IMR-90 (cell line): ENCODE measurements at regions not wholly inside any gene's neighbourhood (a gene's known extent, or its start where the extent isn't known, plus 50 kb on each side); places are given as distances from the start of the nearest gene placed in this dataset.

ENCODE experiments used
- ATAC-seq: fragments of 200-7000 bp; cut with Tn5 transposase; 2 replicates; pipeline ENCODE4 v1.9.1; 2020; ENCODE audit warnings: low read depth, mild to moderate bottlenecking, moderate library complexity
- BruUV-seq: library from RNA; stranded (reverse); fragments of 400-500 nt; replicated peaks from 2 replicates; lab custom pipeline; 2021; lab: Mats Ljungman, UMichigan
- CTCF ChIA-PET: fragments of 300-600 bp; formaldehyde crosslinking; extraction: SDS; loops from one replicate; lab custom pipeline; 2021; ENCODE audit warnings: antibody characterized with exemption; lab: Yijun Ruan, JAX
- POLR2A ChIA-PET: fragments of 300-600 bp; sonication (Branson Sonifier 250); formaldehyde crosslinking; loops from one replicate; lab custom pipeline; 2022; ENCODE audit warnings: antibody characterized with exemption; ENCODE audit not compliant: unreplicated experiment; lab: Charles Lee
- DNase-seq: peaks from one replicate; pipeline ENCODE4 v3.0.0; 2013
- H2AFZ ChIP-seq: replicated peaks from 2 replicates; pipeline ENCODE3; 2013; ENCODE audit warnings: low read length, mild to moderate bottlenecking; ENCODE audit not compliant: poor library complexity
- H2AK5ac ChIP-seq: 2 replicates; pipeline ENCODE4 v1.6.1; 2013; ENCODE audit warnings: low read depth, low read length, inconsistent platforms
- H2AK9ac ChIP-seq: replicated peaks from 2 replicates; pipeline ENCODE3; 2013; ENCODE audit warnings: mild to moderate bottlenecking, low read depth, low read length, moderate library complexity; ENCODE audit not compliant: poor library complexity
- H2BK120ac ChIP-seq: 2 replicates; pipeline ENCODE4 v1.6.1; 2013; ENCODE audit warnings: low read depth, low read length, inconsistent platforms
- H2BK15ac ChIP-seq: 3 replicates; pipeline ENCODE4 v1.6.1; 2013; ENCODE audit warnings: low read depth, low read length, inconsistent platforms
- H2BK20ac ChIP-seq: 2 replicates; pipeline ENCODE4 v1.6.1; 2013; ENCODE audit warnings: low read depth, mild to moderate bottlenecking, inconsistent platforms, low read length, moderate library complexity
- H2BK5ac ChIP-seq: 2 replicates; pipeline ENCODE4 v1.6.1; 2013; ENCODE audit warnings: mild to moderate bottlenecking, low read depth, low read length, inconsistent platforms; ENCODE audit not compliant: poor library complexity, severe bottlenecking
- H3K14ac ChIP-seq: replicated peaks from 2 replicates; pipeline ENCODE4 v1.6.1; 2013; ENCODE audit warnings: low read depth, low read length, inconsistent platforms
- H3K18ac ChIP-seq: 2 replicates; pipeline ENCODE4 v1.6.1; 2013; ENCODE audit warnings: low read depth, low read length, control low read depth
- H3K23ac ChIP-seq: 2 replicates; pipeline ENCODE4 v1.6.1; 2013; ENCODE audit warnings: low read depth, low read length, inconsistent platforms
- H3K27ac ChIP-seq: 2 replicates; pipeline ENCODE4 v1.5.1; 2013; ENCODE audit warnings: mild to moderate bottlenecking, control low read depth, low read length; ENCODE audit not compliant: insufficient read depth
- H3K27me3 ChIP-seq: 2 replicates; pipeline ENCODE4 v1.6.1; 2013; ENCODE audit warnings: low read length; ENCODE audit not compliant: control insufficient read depth, insufficient read depth
- H3K36me3 ChIP-seq: 2 replicates; pipeline ENCODE4 v1.6.1; 2013; ENCODE audit warnings: low read length, mixed read lengths; ENCODE audit not compliant: control insufficient read depth, insufficient read depth
- H3K4ac ChIP-seq: 2 replicates; pipeline ENCODE4 v1.6.1; 2013; ENCODE audit warnings: low read depth, low read length, inconsistent platforms
- H3K4me1 ChIP-seq: 2 replicates; pipeline ENCODE4 v1.6.1; 2013; ENCODE audit warnings: low read length, mixed read lengths; ENCODE audit not compliant: control insufficient read depth, insufficient read depth
- H3K4me2 ChIP-seq: 2 replicates; pipeline ENCODE4 v1.6.1; 2013; ENCODE audit warnings: low read depth, mild to moderate bottlenecking, control low read depth, low read length, moderate library complexity
- H3K4me3 ChIP-seq: 2 replicates; pipeline ENCODE4 v1.5.1; 2013; ENCODE audit warnings: low read depth, mild to moderate bottlenecking, control low read depth, low read length, moderate library complexity; ENCODE audit not compliant: insufficient read depth
- H3K56ac ChIP-seq: 2 replicates; pipeline ENCODE4 v1.6.1; 2013; ENCODE audit warnings: low read length, inconsistent platforms; ENCODE audit not compliant: insufficient read depth; ENCODE audit errors: extremely low read depth
- H3K79me1 ChIP-seq, 2 experiments: 2 replicates each; pipeline ENCODE4 v1.6.1; 2013; ENCODE audit warnings: low read length in 2 of 2, inconsistent platforms in 1 of 2, low read depth in 1 of 2
- H3K9ac ChIP-seq: 2 replicates; pipeline ENCODE4 v1.6.1; 2013; ENCODE audit warnings: low read depth, low read length, control low read depth
- H3K9me1 ChIP-seq: 2 replicates; pipeline ENCODE4 v1.6.1; 2013; ENCODE audit warnings: low read length, inconsistent platforms; ENCODE audit not compliant: insufficient read depth
- H3K9me3 ChIP-seq: 2 replicates; pipeline ENCODE4 v1.6.1; 2013; ENCODE audit warnings: low read length; ENCODE audit not compliant: control insufficient read depth, insufficient read depth
- H4K20me1 ChIP-seq: 2 replicates; pipeline ENCODE4 v1.6.1; 2013; ENCODE audit warnings: low read length, inconsistent platforms; ENCODE audit not compliant: insufficient read depth
- H4K5ac ChIP-seq: 2 replicates; pipeline ENCODE4 v1.6.1; 2013; ENCODE audit warnings: mild to moderate bottlenecking, low read depth, low read length, control low read depth
- H4K8ac ChIP-seq, 2 experiments: 2 replicates each; pipeline ENCODE4 v1.6.1; 2013; ENCODE audit warnings: low read depth in 2 of 2, low read length in 2 of 2, control low read depth in 1 of 2, inconsistent platforms in 1 of 2
- H4K91ac ChIP-seq: 2 replicates; pipeline ENCODE4 v1.6.1; 2013; ENCODE audit warnings: low read depth, low read length, inconsistent platforms; ENCODE audit not compliant: insufficient read depth
- BHLHE40 ChIP-seq: fragments of 150-350 bp; IDR thresholded peaks from 2 replicates; pipeline ENCODE4 v1.6.1; 2016; ENCODE audit warnings: mild to moderate bottlenecking, low read depth, low read length
- CEBPB ChIP-seq: IDR thresholded peaks from 2 replicates; pipeline ENCODE4 v1.6.1; 2012; ENCODE audit warnings: low read depth, low read length, improper control_type of control experiment
- CHD1 ChIP-seq: IDR thresholded peaks from 2 replicates; pipeline ENCODE4 v1.6.1; 2012; ENCODE audit warnings: low read depth, low read length, improper control_type of control experiment
- CTCF ChIP-seq: conservative IDR thresholded peaks from 2 replicates; pipeline ENCODE4 v1.5.1; 2012; ENCODE audit warnings: mild to moderate bottlenecking, low read depth, low read length, improper control_type of control experiment
- MXI1 ChIP-seq: IDR thresholded peaks from 2 replicates; pipeline ENCODE4 v1.6.1; 2012; ENCODE audit warnings: low read depth, mild to moderate bottlenecking, low read length, moderate library complexity, borderline replicate concordance
- NFE2L2 ChIP-seq: fragments of 150-350 bp; IDR thresholded peaks from 2 replicates; pipeline ENCODE4 v1.6.1; 2016; ENCODE audit warnings: low read depth, mild to moderate bottlenecking, low read length
- RAD21 ChIP-seq: IDR thresholded peaks from 2 replicates; pipeline ENCODE4 v1.6.1; 2012; ENCODE audit warnings: low read length, improper control_type of control experiment
- RCOR1 ChIP-seq: IDR thresholded peaks from 2 replicates; pipeline ENCODE4 v1.6.1; 2012; ENCODE audit warnings: mild to moderate bottlenecking, low read length, improper control_type of control experiment; ENCODE audit not compliant: insufficient replicate concordance
- SMC3 ChIP-seq: fragments of 150-350 bp; IDR thresholded peaks from 2 replicates; pipeline ENCODE4 v1.6.1; 2016; ENCODE audit warnings: low read depth, mild to moderate bottlenecking, antibody characterized with exemption, low read length, moderate library complexity
- WGBS, 2 experiments: methylation state at CpG; one replicate each; pipeline versions ENCODE4 v1.1.5 to v1.1.7; 2013; ENCODE audit warnings: missing lambda C conversion rate in 2 of 2; ENCODE audit not compliant: insufficient read length in 1 of 2; ENCODE audit errors: extremely low coverage in 2 of 2; 5-methylcytosine and 5-hydroxymethylcytosine counted together
- dilution Hi-C: fragments of 300-500 bp; cut with HindIII; formaldehyde crosslinking; loops from one replicate; pipeline ENCODE4 v1.14.3; 2018; ENCODE audit warnings: low sequenced_read_pairs; ENCODE audit not compliant: unreplicated experiment
- in situ Hi-C: fragments of 300-500 bp; cut with MboI; formaldehyde crosslinking; loops from 3 replicates; pipeline ENCODE4 v1.14.3; 2019; ENCODE audit warnings: low sequenced_read_pairs, inconsistent platforms, mixed read lengths
- intact Hi-C: fragments of 100-400 bp; cut with micrococcal nuclease; formaldehyde crosslinking; loops from 2 replicates; pipeline ENCODE4 v1.10.0; 2022

DNA sequence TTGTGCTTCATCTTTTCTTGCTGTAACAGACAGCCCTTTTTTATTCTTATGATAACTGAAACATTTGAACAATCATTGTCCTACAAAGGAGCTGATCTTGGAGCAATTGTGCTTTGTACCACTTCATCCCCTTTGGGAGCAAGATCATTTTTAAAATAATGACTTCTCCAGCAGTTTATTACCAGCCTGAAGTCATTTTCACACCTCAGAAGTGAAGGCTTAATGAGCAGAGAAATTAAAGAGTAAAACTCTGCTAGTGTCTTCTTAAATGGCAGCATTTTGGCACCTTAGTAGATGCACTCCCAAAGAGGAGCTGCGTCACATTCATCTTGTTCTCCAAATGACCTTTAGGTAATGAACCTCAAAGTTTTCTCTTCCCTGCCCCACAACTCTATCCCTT lies 439.6 kb upstream of the CAMK1G start:
- ATAC-seq (no peak), DNase-seq (no peak)
- H2BK15ac ChIP-seq: no peak overlapping the region
- no peak for TF ChIP-seq RAD21
- TF ChIP-seq SMC3: no peak
- TF ChIP-seq NFE2L2: no peak
- no peak for TF ChIP-seq BHLHE40
- TF ChIP-seq RCOR1: no peak
- TF ChIP-seq CTCF: no peak
- TF ChIP-seq CHD1: no peak
- no peak for TF ChIP-seq CEBPB
- no peak for TF ChIP-seq MXI1
- no peak overlapping the region for H3K23ac ChIP-seq
- no peak overlapping the region for H3K18ac ChIP-seq
- BruUV-seq: no TSS peak
- H2BK5ac ChIP-seq: no peak overlapping the region
- no peak overlapping the region for H4K5ac ChIP-seq
- dilution Hi-C loops: no loop called here
- no peak overlapping the region for H4K91ac ChIP-seq
- H4K8ac ChIP-seq: no peak overlapping the region
- H3K27ac ChIP-seq: no peak overlapping the region
- H2BK120ac ChIP-seq: no peak overlapping the region
- intact Hi-C loops: no loop called here
- H2BK20ac ChIP-seq: no peak overlapping the region
- no peak overlapping the region for H3K14ac ChIP-seq
- in situ Hi-C loops: no loop called here
- no peaks in the 10 kb centered on the region for H4K20me1 ChIP-seq
- no peak overlapping the region for H2AFZ ChIP-seq
- no peaks in the 10 kb centered on the region for H3K79me1 ChIP-seq
- H3K56ac ChIP-seq: no peak overlapping the region
- H3K4me2 ChIP-seq: no peak overlapping the region
- no peak overlapping the region for H2AK5ac ChIP-seq
- ChIA-PET POLR2A (no interaction called here), CTCF (no interaction called here)
- no peak overlapping the region for H3K9ac ChIP-seq
- H3K4ac ChIP-seq: no peak overlapping the region
- no peaks in the 10 kb centered on the region for H3K4me1 ChIP-seq
- no peaks in the 10 kb centered on the region for H3K9me1 ChIP-seq
- no peak overlapping the region for H2AK9ac ChIP-seq
- H3K4me3 ChIP-seq: no peak overlapping the region
- H3K36me3 ChIP-seq: no peaks in the 10 kb centered on the region
- H3K27me3 ChIP-seq: no peaks in the 10 kb centered on the region
- no CpG with 5 or more reads among the region's 1 CpG for WGBS, 2 experiments
- peaks cover 2% of the 10 kb centered on the region; the same call in 1 of the 2 replicates for H3K9me3 ChIP-seq
